Kidney epithelial cell (primary cell): ENCODE measurements at regions not wholly inside any gene's neighbourhood (a gene's known extent, or its start where the extent isn't known, plus 50 kb on each side); places are given as distances from the start of the nearest gene placed in this dataset.

ENCODE experiments used
- DNase-seq: peaks from one replicate; pipeline ENCODE4 v3.0.0-alpha.2; 2010; ENCODE audit warnings: low read depth
- H3K27me3 ChIP-seq: 2 replicates; pipeline ENCODE4 v1.6.0; 2011; ENCODE audit warnings: low read length; ENCODE audit not compliant: control insufficient read depth, insufficient read depth
- H3K36me3 ChIP-seq: 2 replicates; pipeline ENCODE4 v1.5.1; 2011; ENCODE audit warnings: low read length; ENCODE audit not compliant: control insufficient read depth, insufficient read depth
- H3K4me3 ChIP-seq: 2 replicates; pipeline ENCODE4 v1.5.1; 2011; ENCODE audit warnings: low read depth, mild to moderate bottlenecking, control low read depth, low read length
- TF ChIP-seq, protein P1 (sequence below): IDR thresholded peaks from 2 replicates; pipeline ENCODE4 v1.5.1; 2011; ENCODE audit warnings: mild to moderate bottlenecking, moderate library complexity, low read length, control low read depth, inconsistent platforms; ENCODE audit not compliant: insufficient read depth, poor library complexity, severe bottlenecking

DNA sequence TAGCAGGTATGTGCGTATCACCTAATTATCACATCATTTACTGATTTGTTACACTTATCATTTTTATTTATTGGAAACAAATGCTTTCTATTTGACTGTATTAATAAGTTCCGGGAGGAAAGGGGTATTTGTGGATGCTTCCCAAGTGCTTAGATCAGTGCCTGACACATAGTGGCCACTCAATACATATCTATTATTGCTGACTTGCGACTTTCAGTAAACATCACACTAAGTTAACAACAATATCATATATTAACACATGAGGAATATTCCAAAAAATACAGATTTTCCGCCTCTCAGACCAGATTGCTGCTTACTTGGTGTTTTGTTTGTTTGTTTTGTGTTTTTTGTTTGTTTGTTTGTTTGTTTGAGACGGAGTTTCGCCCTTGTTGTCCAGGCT, 52.6 kb upstream of the ZFP42 start:
- Histone ChIP-seq H3K36me3 (no peaks in the 10 kb centered on the region), H3K27me3 (no peaks in the 10 kb centered on the region), H3K4me3 (no peak overlapping the region)
- TF ChIP-seq, protein P1, sequence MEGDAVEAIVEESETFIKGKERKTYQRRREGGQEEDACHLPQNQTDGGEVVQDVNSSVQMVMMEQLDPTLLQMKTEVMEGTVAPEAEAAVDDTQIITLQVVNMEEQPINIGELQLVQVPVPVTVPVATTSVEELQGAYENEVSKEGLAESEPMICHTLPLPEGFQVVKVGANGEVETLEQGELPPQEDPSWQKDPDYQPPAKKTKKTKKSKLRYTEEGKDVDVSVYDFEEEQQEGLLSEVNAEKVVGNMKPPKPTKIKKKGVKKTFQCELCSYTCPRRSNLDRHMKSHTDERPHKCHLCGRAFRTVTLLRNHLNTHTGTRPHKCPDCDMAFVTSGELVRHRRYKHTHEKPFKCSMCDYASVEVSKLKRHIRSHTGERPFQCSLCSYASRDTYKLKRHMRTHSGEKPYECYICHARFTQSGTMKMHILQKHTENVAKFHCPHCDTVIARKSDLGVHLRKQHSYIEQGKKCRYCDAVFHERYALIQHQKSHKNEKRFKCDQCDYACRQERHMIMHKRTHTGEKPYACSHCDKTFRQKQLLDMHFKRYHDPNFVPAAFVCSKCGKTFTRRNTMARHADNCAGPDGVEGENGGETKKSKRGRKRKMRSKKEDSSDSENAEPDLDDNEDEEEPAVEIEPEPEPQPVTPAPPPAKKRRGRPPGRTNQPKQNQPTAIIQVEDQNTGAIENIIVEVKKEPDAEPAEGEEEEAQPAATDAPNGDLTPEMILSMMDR = no peak
- DNase-seq = no peak

DNA sequence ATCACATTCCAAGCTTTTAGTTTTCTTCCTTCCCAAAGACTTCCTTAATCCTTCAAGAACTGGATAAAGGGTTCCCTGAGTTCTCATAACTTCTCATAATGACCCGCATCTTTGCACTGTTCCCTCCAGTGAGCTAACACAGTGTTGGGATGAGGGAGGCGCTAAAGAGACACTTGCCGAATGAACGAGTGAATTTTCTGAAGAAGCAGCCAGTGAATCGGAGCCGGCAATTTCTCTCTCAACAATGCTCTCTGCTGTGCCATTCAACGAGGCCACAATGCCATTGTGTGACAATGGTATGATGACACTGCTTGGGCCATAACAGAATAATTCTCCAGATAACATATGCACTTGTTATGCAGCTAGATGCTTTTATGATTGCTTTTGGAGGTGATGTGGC, 51.4 kb upstream of the ZFP42 start:
- Histone ChIP-seq H3K36me3 (no peaks in the 10 kb centered on the region), H3K27me3 (no peaks in the 10 kb centered on the region), H3K4me3 (no peak overlapping the region)
- TF ChIP-seq, protein P1 = no peak
- DNase-seq = no peak
